Stimulated activated CD4-positive, alpha-beta T cell treated with anti-CD3 and anti-CD28 coated beads, Interleukin-15, amount 100 ng/mL, for 1 hour (primary cell): ENCODE measurements at regions not wholly inside any gene's neighbourhood (a gene's known extent, or its start where the extent isn't known, plus 50 kb on each side); places are given as distances from the start of the nearest gene placed in this dataset.

ENCODE experiments used
- DNase-seq, 2 donors: peaks; one replicate each; pipeline ENCODE4 v3.0.0-alpha.2; 2020; ENCODE audit warnings: low read depth in 1 of 2, low spot score in 1 of 2

- no peak for DNase-seq
Observed at GRCh38 chr5:165956854-165957253, 2334.6 kb upstream of the WWC1 start.

GRCh38 chr5:165981671-165982070 lies 2309.8 kb upstream of the WWC1 start:
- no peak for DNase-seq

- no peak for DNase-seq
Observed at GRCh38 chr5:165996201-165996875, 2295.1 kb upstream of the WWC1 start.

GRCh38 chr5:165999693-166000320 lies 2291.6 kb upstream of the WWC1 start:
- DNase-seq: no peak

GRCh38 chr5:166004006-166004405 lies 2287.4 kb upstream of the WWC1 start:
- no peak for DNase-seq

- no peak for DNase-seq
Observed at GRCh38 chr5:166013415-166013814, 2278.0 kb upstream of the WWC1 start.

- no peak for DNase-seq
Observed at GRCh38 chr5:166014256-166014655, 2277.2 kb upstream of the WWC1 start.

GRCh38 chr5:166018716-166019115 lies 2272.7 kb upstream of the WWC1 start:
- DNase-seq: no peak

- DNase-seq: no peak
Observed at GRCh38 chr5:166022065-166022464, 2269.4 kb upstream of the WWC1 start.

GRCh38 chr5:166024970-166025369 lies 2266.5 kb upstream of the WWC1 start:
- DNase-seq: no peak

GRCh38 chr5:166027582-166027981 lies 2263.9 kb upstream of the WWC1 start:
- no peak for DNase-seq

GRCh38 chr5:166031926-166032325 lies 2259.5 kb upstream of the WWC1 start:
- DNase-seq: no peak

GRCh38 chr5:166032601-166033000 lies 2258.8 kb upstream of the WWC1 start:
- no peak for DNase-seq

- no peak for DNase-seq
Observed at GRCh38 chr5:166045961-166046360, 2245.5 kb upstream of the WWC1 start.

- no peak for DNase-seq
Observed at GRCh38 chr5:166046956-166047355, 2244.5 kb upstream of the WWC1 start.

- DNase-seq: no peak
Observed at GRCh38 chr5:166050531-166050930, 2240.9 kb upstream of the WWC1 start.

- DNase-seq: no peak
Observed at GRCh38 chr5:166058660-166059059, 2232.8 kb upstream of the WWC1 start.

- DNase-seq: no peak
Observed at GRCh38 chr5:166062094-166062493, 2229.4 kb upstream of the WWC1 start.

GRCh38 chr5:166062719-166063118 lies 2228.7 kb upstream of the WWC1 start:
- DNase-seq: no peak

- DNase-seq: no peak
Observed at GRCh38 chr5:166063261-166063660, 2228.2 kb upstream of the WWC1 start.

GRCh38 chr5:166068547-166069335 lies 2222.7 kb upstream of the WWC1 start:
- DNase-seq: no peak

GRCh38 chr5:166073901-166074581 lies 2217.4 kb upstream of the WWC1 start:
- no peak for DNase-seq
